Lower leg skin (tissue), 3 donors: ENCODE measurements at regions not wholly inside any gene's neighbourhood (a gene's known extent, or its start where the extent isn't known, plus 50 kb on each side); places are given as distances from the start of the nearest gene placed in this dataset.

ENCODE experiments used
- CTCF ChIP-seq, 3 donors: fragments of 450-650 bp; IDR thresholded peaks; one replicate each; pipeline ENCODE4 v1.5.1; 2016; ENCODE audit warnings: antibody characterized with exemption in 3 of 3, mild to moderate bottlenecking in 3 of 3, moderate library complexity in 2 of 3
- POLR2A ChIP-seq, 2 donors: fragments of 450-650 bp; IDR thresholded peaks; one replicate each; pipeline ENCODE4 v1.6.1; 2016 to 2017; ENCODE audit warnings: antibody characterized with exemption in 2 of 2, mild to moderate bottlenecking in 1 of 2, moderate library complexity in 1 of 2

GRCh38 chr7:156178857-156179256 is 366.6 kb upstream of the SHH start:
- TF ChIP-seq CTCF (IDR thresholded peaks at IDR 0.05), result no peak
- TF ChIP-seq POLR2A (IDR thresholded peaks at IDR 0.05), result no peak
